ENCODE measurements at regions not wholly inside any gene's neighbourhood (a gene's known extent, or its start where the extent isn't known, plus 50 kb on each side); places are given as distances from the start of the nearest gene placed in this dataset.

- TF ChIP-seq, protein P1, sequence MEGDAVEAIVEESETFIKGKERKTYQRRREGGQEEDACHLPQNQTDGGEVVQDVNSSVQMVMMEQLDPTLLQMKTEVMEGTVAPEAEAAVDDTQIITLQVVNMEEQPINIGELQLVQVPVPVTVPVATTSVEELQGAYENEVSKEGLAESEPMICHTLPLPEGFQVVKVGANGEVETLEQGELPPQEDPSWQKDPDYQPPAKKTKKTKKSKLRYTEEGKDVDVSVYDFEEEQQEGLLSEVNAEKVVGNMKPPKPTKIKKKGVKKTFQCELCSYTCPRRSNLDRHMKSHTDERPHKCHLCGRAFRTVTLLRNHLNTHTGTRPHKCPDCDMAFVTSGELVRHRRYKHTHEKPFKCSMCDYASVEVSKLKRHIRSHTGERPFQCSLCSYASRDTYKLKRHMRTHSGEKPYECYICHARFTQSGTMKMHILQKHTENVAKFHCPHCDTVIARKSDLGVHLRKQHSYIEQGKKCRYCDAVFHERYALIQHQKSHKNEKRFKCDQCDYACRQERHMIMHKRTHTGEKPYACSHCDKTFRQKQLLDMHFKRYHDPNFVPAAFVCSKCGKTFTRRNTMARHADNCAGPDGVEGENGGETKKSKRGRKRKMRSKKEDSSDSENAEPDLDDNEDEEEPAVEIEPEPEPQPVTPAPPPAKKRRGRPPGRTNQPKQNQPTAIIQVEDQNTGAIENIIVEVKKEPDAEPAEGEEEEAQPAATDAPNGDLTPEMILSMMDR (conservative IDR thresholded peaks at IDR 0.05; ENCODE audit: control insufficient read depth, insufficient read depth, low read depth, low read length) = no peak
Measured at GRCh38 chr6:125526007-125526720, 223.3 kb upstream of the HEY2 start.

GRCh38 chr6:125528621-125529041 lies 220.8 kb upstream of the HEY2 start:
- TF ChIP-seq, protein P1 (conservative IDR thresholded peaks at IDR 0.05; ENCODE audit: control insufficient read depth, insufficient read depth, low read depth, low read length) = no peak
- no peak overlapping the region for H3K4me3 ChIP-seq (ENCODE audit: control insufficient read depth, low read depth, low read length)

More at GRCh38 chr6:125526007-125526720, 223.3 kb upstream of the HEY2 start:
- no peak overlapping the region for H3K4me3 ChIP-seq (ENCODE audit: control insufficient read depth, low read depth, low read length)
- no peak for DNase-seq (ENCODE audit: low read depth)

GRCh38 chr6:125529061-125529460 lies 220.4 kb upstream of the HEY2 start:
- H3K4me3 ChIP-seq (ENCODE audit: control insufficient read depth, low read depth, low read length) = no peak overlapping the region
- TF ChIP-seq, protein P1 (conservative IDR thresholded peaks at IDR 0.05; ENCODE audit: control insufficient read depth, insufficient read depth, low read depth, low read length) = no peak
- DNase-seq (ENCODE audit: low read depth) = no peak

More at GRCh38 chr6:125528621-125529041, 220.8 kb upstream of the HEY2 start:
- no peak for DNase-seq (ENCODE audit: low read depth)

GRCh38 chr6:125533710-125534397 lies 215.6 kb upstream of the HEY2 start:
- TF ChIP-seq, protein P1 (conservative IDR thresholded peaks at IDR 0.05; ENCODE audit: control insufficient read depth, insufficient read depth, low read depth, low read length) = no peak
- no peak overlapping the region for H3K4me3 ChIP-seq (ENCODE audit: control insufficient read depth, low read depth, low read length)
- no peak for DNase-seq (ENCODE audit: low read depth)

GRCh38 chr6:125534430-125535263 lies 214.8 kb upstream of the HEY2 start:
- TF ChIP-seq, protein P1 (conservative IDR thresholded peaks at IDR 0.05; ENCODE audit: control insufficient read depth, insufficient read depth, low read depth, low read length) = no peak
- H3K4me3 ChIP-seq (ENCODE audit: control insufficient read depth, low read depth, low read length) = no peak overlapping the region
- DNase-seq (ENCODE audit: low read depth) = no peak

GRCh38 chr6:125537090-125537489 lies 212.3 kb upstream of the HEY2 start:
- DNase-seq (ENCODE audit: low read depth) = no peak
- H3K4me3 ChIP-seq (ENCODE audit: control insufficient read depth, low read depth, low read length) = no peak overlapping the region
- TF ChIP-seq, protein P1 (conservative IDR thresholded peaks at IDR 0.05; ENCODE audit: control insufficient read depth, insufficient read depth, low read depth, low read length) = no peak

Measured in fibroblast of mammary gland (primary cell).